Spleen (tissue), 7 donors: ENCODE measurements at regions not wholly inside any gene's neighbourhood (a gene's known extent, or its start where the extent isn't known, plus 50 kb on each side); places are given as distances from the start of the nearest gene placed in this dataset.

Experiments
- CTCF ChIP-seq, 11 experiments: fragments of 200-600 bp in 7 of 11; fragments of 450-650 bp in 4 of 11; sonication (generic) in 4 of 11; IDR thresholded peaks in 8 of 11; conservative IDR thresholded peaks in 3 of 11; 1 replicate in 7 of 11; 2 replicates in 4 of 11; pipeline versions ENCODE4 v1.4.0 to v1.8.0; 2016 to 2021; ENCODE audit warnings: antibody characterized with exemption in 11 of 11, inconsistent platforms in 4 of 11, mild to moderate bottlenecking in 1 of 11
- POLR2A ChIP-seq, 3 donors: fragments of 450-650 bp; IDR thresholded peaks; one replicate each; pipeline ENCODE4 v1.5.1; 2017; ENCODE audit warnings: antibody characterized with exemption in 3 of 3, mild to moderate bottlenecking in 1 of 3
- POLR2AphosphoS5 ChIP-seq, 3 donors: sonication (generic); formaldehyde crosslinking; IDR thresholded peaks; one replicate each; pipeline ENCODE4 v1.5.1; 2017; ENCODE audit warnings: antibody characterized with exemption in 3 of 3
- donor health status: DM: no; HTN: no; CAD: no; lungs with moderate emphysema.
- donor health status: DM: no; HTN: no; CAD: no.
- donor health status: DM: no; HTN: no; CAD: no.

GRCh38 chr4:173891072-173891471 lies 361.0 kb upstream of the HAND2 start:
- TF ChIP-seq POLR2AphosphoS5 (IDR thresholded peaks at IDR 0.05) (no peak), CTCF (IDR thresholded peaks at IDR 0.05 in 8 of 11, conservative IDR thresholded peaks at IDR 0.05 in 3 of 11) (no peak), POLR2A (IDR thresholded peaks at IDR 0.05) (no peak)
